ENCODE measurements at regions not wholly inside any gene's neighbourhood (a gene's known extent, or its start where the extent isn't known, plus 50 kb on each side); places are given as distances from the start of the nearest gene placed in this dataset.

DNA sequence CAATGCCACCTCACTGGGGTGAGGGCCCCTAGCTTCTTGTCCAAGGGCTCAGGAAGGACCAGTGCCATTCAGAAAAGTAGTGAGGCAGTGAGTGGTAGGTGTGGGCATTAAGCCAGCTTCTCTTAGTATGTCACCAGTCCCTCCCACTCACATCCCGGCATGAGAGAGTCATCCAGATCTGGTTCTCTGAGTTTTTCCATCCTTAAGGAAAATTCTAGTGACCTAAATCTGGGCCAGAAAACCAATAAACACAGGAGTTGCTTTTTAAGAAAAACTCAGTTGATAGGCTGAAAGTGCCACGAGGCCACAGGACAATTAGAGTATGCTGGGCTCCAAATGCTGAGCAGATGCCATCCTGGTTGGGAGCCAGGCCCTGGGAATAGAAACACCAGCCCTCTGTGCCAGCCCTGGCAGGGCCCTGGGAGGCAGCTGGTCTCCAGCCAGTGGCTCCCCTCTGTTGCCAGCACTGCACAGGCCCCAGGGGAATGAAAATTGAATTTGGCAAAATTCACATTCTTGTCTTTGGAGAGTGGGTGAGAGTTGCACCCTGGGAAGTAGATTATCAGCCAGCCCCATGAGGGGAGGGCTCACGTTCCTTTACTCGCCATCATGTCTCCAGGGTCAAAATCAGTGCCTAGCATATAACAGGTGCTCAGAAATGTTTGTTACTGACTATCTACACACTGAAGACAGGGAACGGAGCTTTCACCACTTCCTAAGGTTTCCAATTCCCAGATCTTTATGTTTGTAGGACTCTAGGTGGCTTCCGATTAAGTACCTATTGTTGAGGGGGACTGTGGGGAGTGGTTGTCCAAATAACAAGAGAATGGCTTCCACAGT, 52.8 kb downstream of the FAM43A start:
- peaks cover 0 to 33% of the 10 kb centered on the region in 2 experiments; a peak in 3 of 5 replicates for H3K27me3 ChIP-seq (ENCODE audit: control insufficient read depth in 1 of 2, insufficient read depth in 2 of 2, low read length in 2 of 2)
- in situ Hi-C loops (cut with HindIII; ENCODE audit: extremely low pct_ligation_motif_present, low pct_unique_long_range_greater_than_20kb): no loop called here
- ChIA-PET POLR2A (interaction anchor here (0.8 kb wide), 1 partner anchor 11 kb away, joined by 3 read pairs; no protein-coding TSS in a partner anchor), CTCF (ENCODE audit: low intra/inter-chr PET ratio, low total read pairs) (no interaction called here)
- FAIRE-seq: no peak
- no peak overlapping the region for H3K9ac ChIP-seq (ENCODE audit: insufficient read depth, low read depth, low read length)
- TF ChIP-seq REXO4 (CRISPR knock-in tag; IDR thresholded peaks at IDR 0.05; ENCODE audit: borderline replicate concordance): no peak
- TF ChIP-seq SPEN (CRISPR knock-in tag; IDR thresholded peaks at IDR 0.05; ENCODE audit: low read depth): no peak
- TF ChIP-seq MED8 (CRISPR knock-in tag; IDR thresholded peaks at IDR 0.05; ENCODE audit: insufficient replicate concordance): no peak
- TF ChIP-seq, protein P1, sequence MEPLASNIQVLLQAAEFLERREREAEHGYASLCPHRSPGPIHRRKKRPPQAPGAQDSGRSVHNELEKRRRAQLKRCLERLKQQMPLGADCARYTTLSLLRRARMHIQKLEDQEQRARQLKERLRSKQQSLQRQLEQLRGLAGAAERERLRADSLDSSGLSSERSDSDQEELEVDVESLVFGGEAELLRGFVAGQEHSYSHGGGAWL (CRISPR knock-in tag; IDR thresholded peaks at IDR 0.05): no peak
- intact Hi-C loops (cut with micrococcal nuclease; ENCODE audit: unreplicated experiment): no loop called here
- H4K20me1 ChIP-seq (ENCODE audit: insufficient read depth, low read length): no peaks in the 10 kb centered on the region
- no TSS peak for BruUV-seq (replicated peaks)
- DNase-seq (ENCODE audit: low spot score): no peak
- WGBS (ENCODE audit: low lambda C conversion rate): 70% methylated on average over 5 of the region's 6 CpGs
- no peak overlapping the region for H3K27ac ChIP-seq (ENCODE audit: extremely low read length, insufficient read depth, low read length)
- H3K36me3 ChIP-seq (replicated peaks in 1 of 2; ENCODE audit: control insufficient read depth in 1 of 2, insufficient read depth in 2 of 2, low read length in 2 of 2): no peaks in the 10 kb centered on the region
- H2AFZ ChIP-seq (ENCODE audit: low read length): no peak overlapping the region
- no peak overlapping the region for H3K4me3 ChIP-seq (replicated peaks in 1 of 3; ENCODE audit: insufficient read depth in 1 of 3, low read depth in 2 of 3, low read length in 3 of 3)
- H3K4me2 ChIP-seq (ENCODE audit: low read depth, low read length): no peak overlapping the region
- ATAC-seq: no peak
- H3K4me1 ChIP-seq (ENCODE audit: insufficient read depth, low read length): peaks cover 25% of the 10 kb centered on the region
- H3K79me2 ChIP-seq (ENCODE audit: insufficient read depth, low read length): no peaks in the 10 kb centered on the region
- no peaks in the 10 kb centered on the region for H3K9me3 ChIP-seq (ENCODE audit: low read length)

DNA sequence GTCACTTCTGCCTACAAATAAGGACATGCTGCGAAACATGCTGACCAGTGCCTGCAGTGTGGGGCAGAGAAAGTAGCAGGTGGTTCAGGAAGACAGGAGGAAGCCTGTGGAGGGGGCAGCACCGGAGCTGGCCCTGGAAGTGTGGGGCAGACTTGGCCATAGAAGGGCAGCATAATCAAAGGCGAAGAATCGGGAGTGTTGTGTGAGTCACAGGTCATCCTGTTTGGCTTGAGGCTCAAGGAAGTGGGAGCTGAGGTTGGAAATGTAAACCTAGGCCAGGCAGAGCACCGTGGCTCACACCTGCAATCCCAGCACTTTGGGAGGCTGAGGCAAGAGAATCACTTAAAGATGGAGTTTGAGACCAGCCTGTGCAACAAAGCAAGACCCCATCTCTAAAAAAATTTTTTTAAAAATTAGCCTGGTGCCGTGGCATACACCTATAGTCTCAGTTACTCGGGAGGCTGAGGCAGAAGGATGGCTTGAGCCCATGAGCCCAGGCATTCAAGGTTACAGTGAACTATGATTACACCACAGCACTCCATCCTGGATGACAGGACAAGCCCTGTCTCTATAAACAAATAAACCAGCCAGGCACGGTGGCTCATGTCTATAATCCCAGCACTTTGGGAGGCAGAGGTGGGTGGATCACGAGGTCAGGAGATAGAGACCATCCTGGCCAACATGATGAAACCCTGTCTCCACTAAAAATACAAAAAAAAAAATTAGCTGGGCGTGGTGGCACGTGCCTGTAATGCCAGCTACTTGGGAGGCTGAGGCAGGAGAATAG, 54.0 kb downstream of the FAM43A start:
- in situ Hi-C loops (cut with HindIII; ENCODE audit: extremely low pct_ligation_motif_present, low pct_unique_long_range_greater_than_20kb): loop anchor here (10.0 kb wide), 1 partner anchor 55 kb away; the partner anchor contains the start of gene FAM43A
- BruUV-seq (replicated peaks): no TSS peak
- intact Hi-C loops (cut with micrococcal nuclease; ENCODE audit: unreplicated experiment): loop anchor here (10.0 kb wide), 1 partner anchor 55 kb away; the partner anchor contains the start of gene FAM43A
- Histone ChIP-seq H3K79me2 (ENCODE audit: insufficient read depth, low read length) (no peaks in the 10 kb centered on the region), H3K27me3 (ENCODE audit: control insufficient read depth in 1 of 2, insufficient read depth in 2 of 2, low read length in 2 of 2) (peaks cover 0 to 44% of the 10 kb centered on the region in 2 experiments; a peak in 3 of 5 replicates), H3K9ac (ENCODE audit: insufficient read depth, low read depth, low read length) (no peak overlapping the region), H3K4me2 (ENCODE audit: low read depth, low read length) (no peak overlapping the region), H2AFZ (ENCODE audit: low read length) (no peak overlapping the region), H3K9me3 (ENCODE audit: low read length) (no peaks in the 10 kb centered on the region), H3K27ac (ENCODE audit: extremely low read length, insufficient read depth, low read length) (no peak overlapping the region), H3K36me3 (replicated peaks in 1 of 2; ENCODE audit: control insufficient read depth in 1 of 2, insufficient read depth in 2 of 2, low read length in 2 of 2) (no peaks in the 10 kb centered on the region), H4K20me1 (ENCODE audit: insufficient read depth, low read length) (no peaks in the 10 kb centered on the region), H3K4me1 (ENCODE audit: insufficient read depth, low read length) (peaks cover 25% of the 10 kb centered on the region), H3K4me3 (replicated peaks in 1 of 3; ENCODE audit: insufficient read depth in 1 of 3, low read depth in 2 of 3, low read length in 3 of 3) (no peak overlapping the region)
- FAIRE-seq (no peak), ATAC-seq (peak; percentile 80), DNase-seq (ENCODE audit: low spot score) (peak; percentile 73)
- CTCF ChIA-PET (ENCODE audit: low intra/inter-chr PET ratio, low total read pairs): no interaction called here
- WGBS (ENCODE audit: low lambda C conversion rate): 2% methylated on average over 10 of the region's 11 CpGs
- POLR2A ChIA-PET: no interaction called here
- TF ChIP-seq THYN1 (CRISPR knock-in tag; IDR thresholded peaks at IDR 0.05; ENCODE audit: borderline replicate concordance, low read depth) (no peak), ZNF7 (CRISPR knock-in tag; IDR thresholded peaks at IDR 0.05) (no peak), MED8 (CRISPR knock-in tag; IDR thresholded peaks at IDR 0.05; ENCODE audit: insufficient replicate concordance) (no peak), ZNF782 (CRISPR knock-in tag; IDR thresholded peaks at IDR 0.05; ENCODE audit: borderline replicate concordance) (no peak), ARHGAP35 (CRISPR knock-in tag; IDR thresholded peaks at IDR 0.05; ENCODE audit: borderline replicate concordance) (no peak), ZFP82 (CRISPR knock-in tag; IDR thresholded peaks at IDR 0.05; ENCODE audit: borderline replicate concordance) (no peak), ZNF773 (CRISPR knock-in tag; IDR thresholded peaks at IDR 0.05; ENCODE audit: borderline replicate concordance) (no peak)
- TF ChIP-seq, protein P2, sequence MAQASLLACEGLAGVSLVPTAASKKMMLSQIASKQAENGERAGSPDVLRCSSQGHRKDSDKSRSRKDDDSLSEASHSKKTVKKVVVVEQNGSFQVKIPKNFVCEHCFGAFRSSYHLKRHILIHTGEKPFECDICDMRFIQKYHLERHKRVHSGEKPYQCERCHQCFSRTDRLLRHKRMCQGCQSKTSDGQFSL (CRISPR knock-in tag; IDR thresholded peaks at IDR 0.05): no peak
- TF ChIP-seq, protein P3, sequence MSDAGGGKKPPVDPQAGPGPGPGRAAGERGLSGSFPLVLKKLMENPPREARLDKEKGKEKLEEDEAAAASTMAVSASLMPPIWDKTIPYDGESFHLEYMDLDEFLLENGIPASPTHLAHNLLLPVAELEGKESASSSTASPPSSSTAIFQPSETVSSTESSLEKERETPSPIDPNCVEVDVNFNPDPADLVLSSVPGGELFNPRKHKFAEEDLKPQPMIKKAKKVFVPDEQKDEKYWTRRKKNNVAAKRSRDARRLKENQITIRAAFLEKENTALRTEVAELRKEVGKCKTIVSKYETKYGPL (CRISPR knock-in tag; IDR thresholded peaks at IDR 0.05): no peak
- TF ChIP-seq, protein P4, sequence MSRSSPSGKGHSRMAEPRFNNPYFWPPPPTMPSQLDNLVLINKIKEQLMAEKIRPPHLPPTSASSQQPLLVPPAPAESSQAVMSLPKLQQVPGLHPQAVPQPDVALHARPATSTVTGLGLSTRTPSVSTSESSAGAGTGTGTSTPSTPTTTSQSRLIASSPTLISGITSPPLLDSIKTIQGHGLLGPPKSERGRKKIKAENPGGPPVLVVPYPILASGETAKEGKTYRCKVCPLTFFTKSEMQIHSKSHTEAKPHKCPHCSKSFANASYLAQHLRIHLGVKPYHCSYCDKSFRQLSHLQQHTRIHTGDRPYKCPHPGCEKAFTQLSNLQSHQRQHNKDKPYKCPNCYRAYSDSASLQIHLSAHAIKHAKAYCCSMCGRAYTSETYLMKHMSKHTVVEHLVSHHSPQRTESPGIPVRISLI (CRISPR knock-in tag; IDR thresholded peaks at IDR 0.05; ENCODE audit: borderline replicate concordance): no peak
